ENCODE measurements at regions not wholly inside any gene's neighbourhood (a gene's known extent, or its start where the extent isn't known, plus 50 kb on each side); places are given as distances from the start of the nearest gene placed in this dataset.
A peak's percentile ranks its signal among the peaks of the same experiment; 100 is the strongest.

GRCh38 chr7:41189866-41190265 is 513.0 kb downstream of the INHBA start:
- DNase-seq (ENCODE audit: low read depth) = peak; percentile 96

DNA sequence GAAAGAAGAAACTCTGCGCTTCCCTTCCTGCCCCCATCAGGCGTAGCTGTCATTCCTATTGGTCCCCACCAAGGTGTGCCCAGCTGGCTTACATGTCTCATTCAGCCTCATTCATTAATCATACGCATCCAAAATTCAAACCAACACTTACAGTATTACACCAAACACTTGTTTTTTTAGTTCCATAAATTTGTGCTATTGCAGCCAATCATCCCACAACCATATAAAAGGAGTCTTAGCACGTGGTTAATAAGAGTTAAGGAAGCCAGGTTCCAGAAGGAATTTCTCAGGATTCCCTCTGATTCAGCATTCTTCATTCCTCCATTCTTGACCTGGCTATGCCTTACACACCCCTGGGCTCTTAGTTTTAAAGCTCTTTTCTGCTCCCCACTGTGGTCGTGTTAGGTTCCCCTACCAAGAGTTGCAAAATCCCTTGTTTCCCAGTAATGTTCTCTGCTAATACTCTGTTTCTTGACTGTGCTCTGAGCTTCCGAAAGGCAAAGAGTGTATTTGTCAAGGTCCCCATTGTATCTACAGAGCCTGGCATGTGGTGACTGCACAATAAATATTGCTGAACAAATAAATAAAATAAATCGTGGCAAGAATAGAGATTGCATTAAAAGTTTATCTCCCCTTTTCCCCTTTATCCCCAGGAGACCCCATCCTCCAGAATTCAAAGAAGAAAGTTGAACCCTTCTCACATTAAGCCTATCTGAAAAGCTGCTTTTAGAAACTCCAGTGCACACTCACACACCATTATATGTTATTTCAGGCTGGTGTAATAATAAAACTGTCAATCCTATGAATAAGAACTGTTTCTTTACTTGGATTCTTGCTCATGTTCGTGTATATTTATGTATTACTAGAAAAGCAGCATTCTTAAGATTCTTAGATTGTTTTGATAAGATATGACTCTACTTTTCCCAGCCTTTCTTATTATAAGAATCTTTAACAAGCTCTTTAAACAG is 514.4 kb downstream of the INHBA start:
- peak; percentile 52 for DNase-seq (ENCODE audit: low read depth)

DNA sequence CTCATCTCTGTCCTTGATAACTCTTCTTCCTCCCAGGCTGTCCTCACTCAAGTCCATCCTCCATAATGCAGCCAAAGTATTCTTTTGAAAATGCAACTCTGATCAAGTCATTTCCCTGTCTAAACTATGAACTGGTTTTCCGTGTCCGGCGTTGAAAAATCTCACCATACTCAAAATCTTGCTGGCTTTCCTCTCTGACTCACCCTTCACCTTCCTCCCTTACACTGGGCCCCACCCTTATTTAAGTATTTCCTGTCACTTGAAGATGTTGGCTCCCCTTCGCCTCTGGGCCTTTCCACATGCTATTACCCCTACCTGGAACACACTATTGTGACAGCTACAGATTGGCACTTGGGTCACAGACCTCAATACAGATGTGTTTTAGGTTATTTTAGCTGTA is 515.6 kb downstream of the INHBA start:
- peak; percentile 46 for DNase-seq (ENCODE audit: low read depth)

DNA sequence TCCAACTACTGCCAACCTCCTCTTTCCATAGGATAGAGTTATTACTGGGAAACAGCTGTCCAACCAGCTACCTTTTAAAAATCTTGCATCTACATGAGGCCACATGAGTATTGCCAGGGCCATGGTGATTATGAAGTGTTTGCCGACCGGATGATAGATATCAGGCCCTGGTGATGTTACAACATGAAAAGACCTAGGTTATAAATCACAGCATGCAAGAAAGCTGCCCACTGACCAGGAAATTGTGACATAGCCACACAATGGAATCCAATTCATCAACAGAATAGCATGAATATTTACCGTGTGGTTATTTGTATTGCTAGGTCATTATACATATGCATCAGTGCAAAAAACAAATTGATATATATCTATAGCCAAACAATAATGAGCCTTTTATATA is 517.0 kb downstream of the INHBA start:
- no peak for DNase-seq (ENCODE audit: low read depth)

DNA sequence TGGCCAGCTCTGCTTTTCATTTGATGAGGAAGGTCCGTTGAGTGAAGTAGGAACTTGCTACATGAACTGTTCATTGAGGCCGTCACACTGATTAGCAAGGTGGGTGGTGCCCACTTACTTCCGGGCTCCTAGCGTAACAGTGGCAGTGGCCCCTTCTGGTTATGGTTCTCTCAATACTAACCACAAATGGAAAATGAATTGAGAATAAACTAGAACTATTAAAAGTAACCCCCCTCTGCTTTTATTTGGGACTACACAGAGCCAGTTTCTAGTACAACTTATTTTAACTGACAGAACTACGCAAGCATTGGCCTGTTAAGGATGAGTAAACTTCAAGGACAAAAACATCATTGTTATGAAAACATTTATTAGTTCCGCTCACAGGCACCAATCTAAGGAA is 519.1 kb downstream of the INHBA start:
- no peak for DNase-seq (ENCODE audit: low read depth)

DNA sequence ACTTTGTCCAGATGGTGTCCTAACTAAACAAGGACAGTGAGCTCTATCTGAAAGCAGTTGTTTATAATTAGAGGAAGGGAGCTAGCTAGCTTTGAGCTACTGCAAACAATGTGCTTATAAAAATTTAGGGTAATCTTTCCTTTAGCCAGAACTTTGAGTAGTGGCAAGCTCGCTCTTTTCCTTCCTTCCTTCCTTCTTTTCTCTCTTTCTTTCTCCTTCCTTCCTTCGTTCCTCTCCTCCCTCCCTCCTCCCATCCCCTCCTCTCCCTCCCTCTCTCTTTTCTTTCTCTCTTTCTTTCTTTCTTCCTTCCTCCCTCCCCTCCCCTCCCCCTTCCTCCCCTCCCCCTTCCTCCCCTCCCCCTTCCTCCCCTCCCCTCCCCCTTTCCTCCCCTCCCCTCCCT is 520.1 kb downstream of the INHBA start:
- no peak for DNase-seq (ENCODE audit: low read depth)

- no peak for DNase-seq (ENCODE audit: low read depth)
These were observed 527.5 kb downstream of the INHBA start for GRCh38 chr7:41175435-41175834.

- no peak for DNase-seq (ENCODE audit: low read depth)
These were observed 528.4 kb downstream of the INHBA start for GRCh38 chr7:41174521-41174920.

GRCh38 chr7:41170466-41170865 is 532.4 kb downstream of the INHBA start:
- DNase-seq (ENCODE audit: low read depth) = no peak

DNA sequence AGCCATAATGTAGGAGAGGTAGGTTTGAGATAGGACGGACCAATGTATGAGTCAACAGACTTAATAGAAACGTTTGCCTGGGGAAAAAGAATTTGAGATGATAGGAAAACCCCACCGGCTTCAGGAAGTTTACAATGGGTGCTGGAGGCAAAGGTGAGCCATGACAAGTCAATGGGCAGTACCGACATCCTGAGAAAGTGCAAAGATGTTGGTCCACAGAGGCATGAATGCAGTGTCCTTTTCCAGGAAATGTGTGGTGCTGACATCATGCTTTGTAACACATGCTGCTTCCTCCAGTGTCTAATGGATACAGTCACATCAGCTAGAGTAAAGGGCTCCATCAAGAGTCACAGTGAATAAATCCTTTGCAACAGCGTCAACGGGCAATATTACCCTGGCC is 533.6 kb downstream of the INHBA start:
- DNase-seq (ENCODE audit: low read depth) = peak; percentile 64

GRCh38 chr7:41167836-41168235 is 535.1 kb downstream of the INHBA start:
- DNase-seq (ENCODE audit: low read depth) = no peak

DNA sequence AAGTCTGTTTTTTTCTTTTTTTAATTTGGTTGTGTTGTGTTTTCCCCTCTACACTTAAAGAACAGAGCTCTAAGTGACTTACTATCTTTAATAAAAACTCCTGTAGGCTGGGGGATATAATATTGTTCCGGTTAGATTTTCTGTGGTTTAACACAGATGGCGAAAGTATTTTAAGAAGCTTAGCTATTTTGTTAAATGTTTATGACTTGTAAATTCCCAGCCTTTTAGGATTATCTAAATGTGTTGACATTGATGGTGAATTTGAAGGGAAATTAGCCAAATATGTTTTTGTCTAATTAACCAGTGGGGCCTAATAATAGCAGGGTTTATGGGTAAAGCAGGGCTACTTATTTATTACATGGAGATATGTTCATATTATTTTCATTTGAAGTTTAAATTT is 538.5 kb downstream of the INHBA start:
- no peak for DNase-seq (ENCODE audit: low read depth)

- no peak for DNase-seq (ENCODE audit: low read depth)
These were observed 538.9 kb downstream of the INHBA start for GRCh38 chr7:41163991-41164390.

DNA sequence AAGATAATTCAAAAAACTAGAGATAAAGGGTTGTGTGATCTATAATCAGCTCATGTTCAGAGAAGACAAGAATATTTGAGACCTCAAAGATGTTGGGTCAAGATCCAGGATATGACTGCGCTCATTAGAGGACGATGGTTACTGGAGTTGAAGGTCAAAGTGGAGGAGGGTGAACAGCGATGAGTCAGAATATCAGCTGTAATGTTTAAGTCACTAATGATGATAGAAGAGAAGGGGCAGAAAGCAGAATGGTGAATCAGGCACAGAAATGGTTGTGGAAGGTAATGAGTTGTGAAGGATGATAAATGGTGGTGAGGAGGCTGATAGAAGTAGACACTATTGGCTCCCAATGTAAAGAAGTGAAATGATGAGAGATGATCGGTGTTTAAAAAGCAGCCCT is 540.3 kb downstream of the INHBA start:
- peak; percentile 63 for DNase-seq (ENCODE audit: low read depth)

GRCh38 chr7:41161041-41161587 is 541.8 kb downstream of the INHBA start:
- DNase-seq (ENCODE audit: low read depth) = no peak

DNA sequence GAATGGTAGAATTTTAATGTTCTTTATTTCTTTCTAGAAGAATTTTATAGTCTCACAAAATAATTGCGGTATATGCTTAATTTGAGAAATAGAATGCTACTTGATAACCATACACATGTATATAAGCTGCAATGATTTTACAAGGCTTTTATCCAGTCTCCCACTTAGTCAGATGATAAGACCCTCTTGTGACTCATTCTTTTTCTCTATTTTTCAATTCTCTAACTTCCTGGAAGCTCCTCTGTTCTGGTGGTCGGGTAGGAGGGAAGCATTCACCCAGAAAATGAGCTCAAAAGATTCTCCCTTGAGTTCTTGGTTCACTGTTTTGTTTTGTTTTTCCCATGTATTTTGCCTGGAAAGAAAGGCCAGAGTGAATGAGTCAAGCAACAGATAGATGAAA is 546.6 kb downstream of the INHBA start:
- DNase-seq (ENCODE audit: low read depth) = peak; percentile 53

GRCh38 chr7:41153268-41153667 is 549.6 kb downstream of the INHBA start:
- no peak for DNase-seq (ENCODE audit: low read depth)

GRCh38 chr7:41152179-41152678 is 550.7 kb downstream of the INHBA start:
- DNase-seq (ENCODE audit: low read depth) = no peak

GRCh38 chr7:41149576-41149975 is 553.3 kb downstream of the INHBA start:
- DNase-seq (ENCODE audit: low read depth) = no peak

DNA sequence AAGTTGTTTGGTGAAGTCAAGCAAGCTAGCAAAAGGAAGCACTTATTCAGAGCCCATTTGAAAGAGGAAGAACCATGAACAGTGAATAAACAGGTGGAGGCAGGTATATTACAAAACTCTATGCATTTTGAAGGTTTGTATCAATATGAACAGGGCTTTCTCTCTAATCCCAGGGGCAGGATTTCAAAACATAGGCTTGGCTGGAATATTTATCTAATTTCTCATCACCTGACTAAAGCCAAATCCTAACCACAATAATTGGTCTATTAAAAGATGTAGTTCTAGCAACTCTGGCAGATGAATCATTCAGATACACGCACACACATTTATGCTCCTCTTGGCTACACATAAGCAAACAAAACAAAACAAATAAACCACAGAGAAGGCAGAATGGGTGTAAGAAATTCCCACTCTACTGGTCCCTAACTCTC is 554.4 kb downstream of the INHBA start:
- peak; percentile 93 for DNase-seq (ENCODE audit: low read depth)

DNA sequence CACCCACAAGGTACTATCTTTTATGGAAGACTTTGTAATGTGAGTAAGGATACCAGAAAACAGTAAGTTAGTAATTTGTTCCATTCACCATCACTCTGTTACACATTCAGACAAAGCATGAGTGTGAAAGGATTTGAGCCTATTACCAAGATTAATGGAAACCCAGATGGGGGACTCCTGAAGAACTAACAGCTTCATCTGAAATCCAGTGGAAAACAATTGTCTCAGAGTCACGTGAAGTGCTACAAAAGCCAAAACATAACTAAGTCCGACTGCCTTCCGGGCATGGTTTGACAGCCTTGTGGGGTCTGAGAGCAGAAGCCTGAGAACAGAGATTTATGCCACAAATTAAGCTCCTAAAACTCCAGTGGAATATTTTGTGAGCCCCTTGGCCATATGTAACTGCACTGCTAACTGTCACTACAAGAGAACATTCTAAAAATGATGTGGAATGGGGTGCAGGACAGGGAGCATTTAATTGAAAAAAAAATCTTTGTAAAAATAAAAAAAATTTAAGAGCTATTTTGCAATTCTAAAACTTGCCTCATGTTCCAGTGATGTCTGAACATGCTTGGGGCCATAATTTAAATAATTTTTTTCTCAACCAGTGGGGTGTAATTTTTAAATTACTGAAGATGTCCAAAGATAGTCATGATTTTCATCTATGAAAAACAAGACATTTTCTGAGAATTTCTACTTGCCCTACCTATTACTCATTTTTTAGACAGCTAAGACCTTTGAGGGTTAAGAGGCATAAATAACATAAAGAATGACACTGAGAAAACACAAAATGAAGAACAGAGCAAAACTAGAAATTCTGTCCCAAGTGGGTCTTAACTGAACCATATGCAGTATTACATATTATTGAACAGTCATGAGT is 555.0 kb downstream of the INHBA start:
- no peak for DNase-seq (ENCODE audit: low read depth)

GRCh38 chr7:41146429-41146828 is 556.5 kb downstream of the INHBA start:
- DNase-seq (ENCODE audit: low read depth) = no peak

All from HT1080 (cell line).